ENCODE measurements at regions not wholly inside any gene's neighbourhood (a gene's known extent, or its start where the extent isn't known, plus 50 kb on each side); places are given as distances from the start of the nearest gene placed in this dataset.
"Not testable (repeated sequence)": the region's sequence is repeated elsewhere in the genome, so short reads cannot be mapped to it uniquely, and the experiment has no call there.

DNA sequence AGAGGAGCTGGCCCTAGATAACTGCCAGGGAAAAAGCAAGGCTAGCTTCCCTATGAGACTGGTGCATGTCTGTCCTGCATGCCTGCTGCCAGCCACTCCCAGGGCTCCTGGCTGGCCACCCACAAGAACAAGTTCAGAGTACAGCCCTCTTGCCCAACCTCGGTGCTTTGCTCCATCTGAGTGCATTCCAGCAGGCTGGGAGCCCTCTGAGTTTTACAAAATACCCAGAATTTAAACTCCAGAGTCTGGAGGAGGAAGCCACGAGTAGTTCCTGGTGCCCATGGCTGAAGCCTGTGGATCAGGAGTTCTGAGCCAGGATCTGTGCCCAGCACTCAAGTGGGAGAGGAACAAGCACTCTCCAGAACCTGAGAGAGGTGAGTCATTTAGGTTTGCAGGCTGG is 111.6 kb downstream of the MAGEE2 start:
- TF ChIP-seq POLR2A (IDR thresholded peaks at IDR 0.05; ENCODE audit: low read length) (no peak), GATA1 (IDR thresholded peaks at IDR 0.05; ENCODE audit: low read depth, low read length) (no peak)
- DNase-seq: no peak

DNA sequence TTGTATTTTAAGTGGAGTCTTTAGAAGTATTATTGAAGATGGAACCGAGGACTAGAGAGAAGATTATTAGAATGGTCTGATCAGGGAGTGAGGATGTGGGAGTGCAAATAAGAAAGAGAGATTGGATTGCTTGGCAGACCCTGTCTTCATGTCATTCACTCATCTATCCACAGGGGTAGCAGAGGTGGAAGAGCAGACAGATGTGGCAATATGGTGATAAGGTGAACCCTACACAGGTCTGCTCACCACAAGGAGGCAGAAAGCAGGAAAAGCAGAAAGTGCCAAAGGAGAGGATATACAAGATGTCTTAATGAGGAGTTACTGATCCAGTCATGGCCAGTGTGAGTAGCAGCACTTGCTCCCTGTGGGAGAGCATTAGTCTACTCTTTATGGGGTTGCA is 129.4 kb downstream of the MAGEE2 start:
- DNase-seq: no peak
- TF ChIP-seq POLR2A (IDR thresholded peaks at IDR 0.05; ENCODE audit: low read length) (no peak), GATA1 (IDR thresholded peaks at IDR 0.05; ENCODE audit: low read depth, low read length) (no peak)

GRCh38 chrX:75649829-75650228 is 127.0 kb upstream of the ZDHHC15 start:
- no peak for TF ChIP-seq GATA1 (IDR thresholded peaks at IDR 0.05; ENCODE audit: low read depth, low read length)

GRCh38 chrX:75648803-75649588 is 126.2 kb upstream of the ZDHHC15 start:
- TF ChIP-seq GATA1 (IDR thresholded peaks at IDR 0.05; ENCODE audit: low read depth, low read length) (no peak), POLR2A (IDR thresholded peaks at IDR 0.05; ENCODE audit: low read length) (no peak)
- DNase-seq: no peak

More at GRCh38 chrX:75649829-75650228, 127.0 kb upstream of the ZDHHC15 start:
- DNase-seq: no peak

GRCh38 chrX:75642811-75643361 is 120.0 kb upstream of the ZDHHC15 start:
- no peak for DNase-seq
- no peak for TF ChIP-seq POLR2A (IDR thresholded peaks at IDR 0.05; ENCODE audit: low read length)
- TF ChIP-seq GATA1 (IDR thresholded peaks at IDR 0.05; ENCODE audit: low read depth, low read length): no peak

DNA sequence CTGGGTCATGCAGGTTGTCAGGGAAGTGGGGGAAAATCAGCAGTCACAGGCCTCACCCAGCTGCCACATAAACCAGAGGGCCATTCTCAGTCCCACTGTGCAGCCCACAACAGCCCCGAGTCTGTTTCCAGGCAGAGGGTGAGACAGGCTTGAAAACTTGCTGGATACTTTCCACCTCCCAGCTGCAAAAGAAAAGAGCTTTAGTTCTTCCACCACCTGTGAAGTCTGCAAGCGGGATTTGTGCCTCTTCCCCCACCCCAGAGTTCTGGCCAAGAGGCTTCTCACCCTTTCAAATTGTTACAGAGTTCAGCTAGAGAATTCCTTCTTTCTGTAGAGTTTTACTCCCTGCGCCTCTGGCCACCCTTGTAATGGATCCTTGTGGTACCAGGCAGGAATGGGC is 115.5 kb upstream of the ZDHHC15 start:
- no peak for TF ChIP-seq GATA1 (IDR thresholded peaks at IDR 0.05; ENCODE audit: low read depth, low read length)
- TF ChIP-seq POLR2A (IDR thresholded peaks at IDR 0.05; ENCODE audit: low read length): no peak
- no peak for DNase-seq

DNA sequence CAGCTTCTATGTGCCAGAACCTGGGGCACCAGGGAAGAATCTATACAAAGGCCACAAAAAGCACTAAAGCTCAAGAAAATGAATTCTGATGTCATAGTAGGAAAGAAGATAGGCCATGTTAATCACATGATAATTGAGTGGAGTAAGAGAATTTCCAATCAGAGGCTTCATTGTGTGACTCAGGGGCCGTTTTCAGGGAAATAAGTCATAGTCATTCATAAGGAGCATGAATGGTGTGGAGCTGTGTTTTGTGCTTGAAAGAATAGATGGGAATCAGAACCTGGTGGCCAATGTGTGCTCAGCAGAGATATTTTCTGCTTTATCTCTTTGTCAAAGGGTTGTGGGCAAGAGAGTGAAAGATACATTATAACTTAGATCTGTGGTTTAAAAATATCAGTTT is 102.4 kb upstream of the ZDHHC15 start:
- no peak for TF ChIP-seq POLR2A (IDR thresholded peaks at IDR 0.05; ENCODE audit: low read length)
- TF ChIP-seq GATA1 (IDR thresholded peaks at IDR 0.05; ENCODE audit: low read depth, low read length): no peak
- no peak for DNase-seq

DNA sequence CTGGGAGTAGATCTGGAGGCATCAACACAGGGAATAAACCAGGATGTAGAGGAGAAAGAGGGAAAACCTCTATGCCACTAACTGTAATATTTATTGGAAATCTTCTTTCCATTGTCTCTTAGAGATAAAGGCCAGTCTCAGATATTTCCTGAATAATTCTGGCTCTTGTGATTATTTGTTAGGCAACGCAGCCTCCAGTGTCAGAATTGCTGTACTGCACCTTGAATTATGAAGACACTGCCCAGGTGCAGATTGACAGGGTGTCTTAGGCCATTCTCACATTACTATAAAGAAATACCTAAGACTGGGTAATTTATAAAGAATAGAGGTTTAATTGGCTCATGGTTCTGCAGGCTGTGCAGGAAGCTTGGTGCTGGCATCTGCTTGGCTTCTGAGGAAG is 100.7 kb upstream of the ZDHHC15 start:
- TF ChIP-seq POLR2A (IDR thresholded peaks at IDR 0.05; ENCODE audit: low read length): no peak
- TF ChIP-seq GATA1 (IDR thresholded peaks at IDR 0.05; ENCODE audit: low read depth, low read length): no peak
- no peak for DNase-seq

- DNase-seq: no peak
- TF ChIP-seq GATA1 (IDR thresholded peaks at IDR 0.05; ENCODE audit: low read depth, low read length): no peak
- no peak for TF ChIP-seq POLR2A (IDR thresholded peaks at IDR 0.05; ENCODE audit: low read length)
These were observed 86.6 kb upstream of the ZDHHC15 start for GRCh38 chrX:75609406-75609805.

- TF ChIP-seq POLR2A (IDR thresholded peaks at IDR 0.05; ENCODE audit: low read length) (no peak), GATA1 (IDR thresholded peaks at IDR 0.05; ENCODE audit: low read depth, low read length) (no peak)
- peak; percentile 5 to 23 for DNase-seq
These were observed 81.0 kb upstream of the ZDHHC15 start for GRCh38 chrX:75603833-75604232.

GRCh38 chrX:75602022-75602421 is 79.2 kb upstream of the ZDHHC15 start:
- DNase-seq: not testable (repeated sequence)

DNA sequence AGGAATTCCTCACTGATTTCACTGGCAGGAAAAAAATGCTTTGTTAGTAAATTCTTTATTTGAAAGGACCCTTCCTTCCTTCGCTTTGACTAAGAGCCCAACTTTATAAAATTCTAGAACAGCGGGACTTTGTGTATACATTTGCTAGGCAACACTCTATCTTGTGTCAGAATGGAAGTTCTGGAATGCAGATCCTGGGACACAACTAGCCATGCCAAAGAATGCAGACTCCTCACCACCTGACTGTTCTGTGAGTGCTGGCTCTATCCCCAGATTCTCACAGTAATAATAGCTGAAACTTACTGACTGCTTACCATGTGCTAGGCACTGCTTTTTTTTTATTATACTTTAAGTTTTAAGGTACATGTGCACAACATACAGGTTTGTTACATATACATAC is 73.3 kb upstream of the ZDHHC15 start:
- DNase-seq: no peak
- no peak for TF ChIP-seq POLR2A (IDR thresholded peaks at IDR 0.05; ENCODE audit: low read length)
- no peak for TF ChIP-seq GATA1 (IDR thresholded peaks at IDR 0.05; ENCODE audit: low read depth, low read length)

GRCh38 chrX:75593186-75593585 is 70.3 kb upstream of the ZDHHC15 start:
- not testable (repeated sequence) for DNase-seq

DNA sequence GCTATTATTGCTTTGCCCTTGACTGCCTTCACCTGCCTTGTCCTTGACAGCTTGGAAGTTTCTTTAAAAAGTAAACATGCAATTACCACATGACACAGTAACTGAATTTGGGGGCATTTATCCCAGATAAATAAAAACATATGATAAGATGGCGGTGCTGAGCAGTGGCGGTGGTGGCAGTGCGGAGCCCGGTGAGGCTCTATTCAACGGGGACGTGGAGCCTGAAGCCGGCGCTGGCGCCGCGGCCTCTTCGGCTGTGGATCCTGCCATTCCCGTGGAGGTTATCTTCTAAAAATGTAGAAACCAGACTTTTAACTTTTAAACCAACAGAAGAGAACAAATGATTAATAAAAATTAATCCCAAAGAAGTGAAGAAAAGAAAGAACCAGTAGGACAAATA is 59.7 kb upstream of the ZDHHC15 start:
- no peak for DNase-seq
- TF ChIP-seq GATA1 (IDR thresholded peaks at IDR 0.05; ENCODE audit: low read depth, low read length) (no peak), POLR2A (IDR thresholded peaks at IDR 0.05; ENCODE audit: low read length) (no peak)

All from erythroblast (primary cell).